IMR-90 (cell line): ENCODE measurements at regions not wholly inside any gene's neighbourhood (a gene's known extent, or its start where the extent isn't known, plus 50 kb on each side); places are given as distances from the start of the nearest gene placed in this dataset.

Experiments
- CTCF ChIP-seq: conservative IDR thresholded peaks from 2 replicates; pipeline ENCODE4 v1.5.1; 2012; ENCODE audit warnings: mild to moderate bottlenecking, low read depth, low read length, improper control_type of control experiment
- ELK1 ChIP-seq: fragments of 150-350 bp; IDR thresholded peaks from 2 replicates; pipeline ENCODE4 v1.6.1; 2016; ENCODE audit warnings: low read depth, mild to moderate bottlenecking, low read length, moderate library complexity, borderline replicate concordance
- MAFK ChIP-seq: IDR thresholded peaks from 2 replicates; pipeline ENCODE4 v1.6.1; 2012; ENCODE audit warnings: low read depth, low read length, improper control_type of control experiment
- POLR2A ChIP-seq: IDR thresholded peaks from 2 replicates; pipeline ENCODE4 v1.6.1; 2012; ENCODE audit warnings: mild to moderate bottlenecking, low read depth, low read length

GRCh38 chr2:120865656-120866055, 130.0 kb downstream of the GLI2 start:
- no peak for TF ChIP-seq ELK1
- TF ChIP-seq CTCF, result no peak
- TF ChIP-seq POLR2A, result no peak
- no peak for TF ChIP-seq MAFK
